ENCODE measurements at regions not wholly inside any gene's neighbourhood (a gene's known extent, or its start where the extent isn't known, plus 50 kb on each side); places are given as distances from the start of the nearest gene placed in this dataset.

GRCh38 chr3:189555558-189555881 lies 75.7 kb upstream of the TP63 start:
- Histone ChIP-seq H3K4me1 (ENCODE audit: control insufficient read depth, insufficient read depth, low read length) (no peaks in the 10 kb centered on the region), H3K27ac (ENCODE audit: extremely low read depth, low read depth, low read length) (no peak overlapping the region), H3K4me3 (ENCODE audit: low read depth, low read length) (no peak overlapping the region), H3K9me3 (ENCODE audit: control insufficient read depth, insufficient read depth, low read depth, low read length) (no peaks in the 10 kb centered on the region), H3K36me3 (ENCODE audit: control insufficient read depth in 2 of 2, insufficient read depth in 1 of 2, low read length in 2 of 2) (no peaks in the 10 kb centered on the region)
- TF ChIP-seq REST (tag by site-specific recombination; IDR thresholded peaks at IDR 0.05) (no peak), ZNF112 (tag by site-specific recombination; IDR thresholded peaks at IDR 0.05) (no peak), ZNF292 (tag by site-specific recombination; IDR thresholded peaks at IDR 0.05; ENCODE audit: borderline replicate concordance, low read depth) (no peak), ZNF623 (tag by site-specific recombination; IDR thresholded peaks at IDR 0.05) (no peak), SCRT1 (tag by site-specific recombination; IDR thresholded peaks at IDR 0.05; ENCODE audit: borderline replicate concordance) (no peak), ZBTB6 (tag by site-specific recombination; IDR thresholded peaks at IDR 0.05) (no peak), ZNF658 (tag by site-specific recombination; IDR thresholded peaks at IDR 0.05) (no peak), ZNF416 (tag by site-specific recombination; IDR thresholded peaks at IDR 0.05) (no peak), ZBTB7A (tag by site-specific recombination; IDR thresholded peaks at IDR 0.05; ENCODE audit: low read depth) (no peak), ZNF843 (tag by site-specific recombination; IDR thresholded peaks at IDR 0.05) (no peak), ZNF768 (tag by site-specific recombination; IDR thresholded peaks at IDR 0.05) (no peak)
- TF ChIP-seq, protein P1, sequence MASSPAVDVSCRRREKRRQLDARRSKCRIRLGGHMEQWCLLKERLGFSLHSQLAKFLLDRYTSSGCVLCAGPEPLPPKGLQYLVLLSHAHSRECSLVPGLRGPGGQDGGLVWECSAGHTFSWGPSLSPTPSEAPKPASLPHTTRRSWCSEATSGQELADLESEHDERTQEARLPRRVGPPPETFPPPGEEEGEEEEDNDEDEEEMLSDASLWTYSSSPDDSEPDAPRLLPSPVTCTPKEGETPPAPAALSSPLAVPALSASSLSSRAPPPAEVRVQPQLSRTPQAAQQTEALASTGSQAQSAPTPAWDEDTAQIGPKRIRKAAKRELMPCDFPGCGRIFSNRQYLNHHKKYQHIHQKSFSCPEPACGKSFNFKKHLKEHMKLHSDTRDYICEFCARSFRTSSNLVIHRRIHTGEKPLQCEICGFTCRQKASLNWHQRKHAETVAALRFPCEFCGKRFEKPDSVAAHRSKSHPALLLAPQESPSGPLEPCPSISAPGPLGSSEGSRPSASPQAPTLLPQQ (tag by site-specific recombination; IDR thresholded peaks at IDR 0.05): no peak
- TF ChIP-seq, protein P2, sequence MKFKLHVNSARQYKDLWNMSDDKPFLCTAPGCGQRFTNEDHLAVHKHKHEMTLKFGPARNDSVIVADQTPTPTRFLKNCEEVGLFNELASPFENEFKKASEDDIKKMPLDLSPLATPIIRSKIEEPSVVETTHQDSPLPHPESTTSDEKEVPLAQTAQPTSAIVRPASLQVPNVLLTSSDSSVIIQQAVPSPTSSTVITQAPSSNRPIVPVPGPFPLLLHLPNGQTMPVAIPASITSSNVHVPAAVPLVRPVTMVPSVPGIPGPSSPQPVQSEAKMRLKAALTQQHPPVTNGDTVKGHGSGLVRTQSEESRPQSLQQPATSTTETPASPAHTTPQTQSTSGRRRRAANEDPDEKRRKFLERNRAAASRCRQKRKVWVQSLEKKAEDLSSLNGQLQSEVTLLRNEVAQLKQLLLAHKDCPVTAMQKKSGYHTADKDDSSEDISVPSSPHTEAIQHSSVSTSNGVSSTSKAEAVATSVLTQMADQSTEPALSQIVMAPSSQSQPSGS (tag by site-specific recombination; IDR thresholded peaks at IDR 0.05; ENCODE audit: low read depth): no peak
- POLR2A ChIA-PET: interaction anchor here (0.7 kb wide), 1 partner anchor 384 kb away, joined by 3 read pairs; no protein-coding TSS in a partner anchor
- CTCF ChIA-PET: interaction anchor here (0.7 kb wide), 1 partner anchor 461 kb away, joined by 3 read pairs; no protein-coding TSS in a partner anchor

DNA sequence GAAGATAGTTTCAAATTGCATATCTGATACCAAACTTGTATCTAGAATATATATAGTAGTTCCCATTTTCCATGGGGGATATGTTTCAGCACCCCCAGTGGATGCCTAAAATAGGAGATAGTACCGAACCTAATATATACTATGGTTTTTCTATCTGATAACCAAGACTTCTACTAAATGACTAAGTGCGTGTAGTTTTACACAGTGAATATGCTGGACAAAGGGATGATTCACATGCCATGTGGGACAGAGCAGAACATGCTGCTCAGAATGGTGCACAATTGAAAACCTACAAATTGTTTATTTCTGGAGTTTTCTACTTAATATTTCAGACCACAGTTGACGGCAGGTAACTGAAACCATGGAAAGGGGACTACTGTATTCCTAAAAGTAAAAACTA lies 73.4 kb upstream of the TP63 start:
- H3K27ac ChIP-seq (ENCODE audit: extremely low read depth, low read depth, low read length): no peak overlapping the region
- no peaks in the 10 kb centered on the region for H3K9me3 ChIP-seq (ENCODE audit: control insufficient read depth, insufficient read depth, low read depth, low read length)
- CTCF ChIA-PET: interaction anchor here (0.7 to 0.9 kb wide), 2 partner anchors 66 to 224 kb away, joined by 3 read pairs; no protein-coding TSS in a partner anchor
- no peak for TF ChIP-seq ZBTB17 (tag by site-specific recombination; IDR thresholded peaks at IDR 0.05)
- no peaks in the 10 kb centered on the region for H3K36me3 ChIP-seq (ENCODE audit: control insufficient read depth in 2 of 2, insufficient read depth in 1 of 2, low read length in 2 of 2)
- no peaks in the 10 kb centered on the region for H3K4me1 ChIP-seq (ENCODE audit: control insufficient read depth, insufficient read depth, low read length)
- H3K4me3 ChIP-seq (ENCODE audit: low read depth, low read length): no peak overlapping the region
- POLR2A ChIA-PET: no interaction called here

GRCh38 chr3:189561256-189561655 lies 69.9 kb upstream of the TP63 start:
- no peaks in the 10 kb centered on the region for H3K9me3 ChIP-seq (ENCODE audit: control insufficient read depth, insufficient read depth, low read depth, low read length)
- no peaks in the 10 kb centered on the region for H3K36me3 ChIP-seq (ENCODE audit: control insufficient read depth in 2 of 2, insufficient read depth in 1 of 2, low read length in 2 of 2)
- H3K4me1 ChIP-seq (ENCODE audit: control insufficient read depth, insufficient read depth, low read length): no peaks in the 10 kb centered on the region
- ChIA-PET CTCF (no interaction called here), POLR2A (no interaction called here)
- H3K4me3 ChIP-seq (ENCODE audit: low read depth, low read length): no peak overlapping the region
- H3K27ac ChIP-seq (ENCODE audit: extremely low read depth, low read depth, low read length): no peak overlapping the region
- TF ChIP-seq SP7 (tag by site-specific recombination; IDR thresholded peaks at IDR 0.05) (no peak), ZNF560 (tag by site-specific recombination; IDR thresholded peaks at IDR 0.05; ENCODE audit: borderline replicate concordance) (no peak), ZNF37A (tag by site-specific recombination; IDR thresholded peaks at IDR 0.05) (no peak), ZNF140 (tag by site-specific recombination; IDR thresholded peaks at IDR 0.05) (no peak), ZNF529 (tag by site-specific recombination; IDR thresholded peaks at IDR 0.05; ENCODE audit: insufficient replicate concordance) (no peak)
- TF ChIP-seq, protein P3, sequence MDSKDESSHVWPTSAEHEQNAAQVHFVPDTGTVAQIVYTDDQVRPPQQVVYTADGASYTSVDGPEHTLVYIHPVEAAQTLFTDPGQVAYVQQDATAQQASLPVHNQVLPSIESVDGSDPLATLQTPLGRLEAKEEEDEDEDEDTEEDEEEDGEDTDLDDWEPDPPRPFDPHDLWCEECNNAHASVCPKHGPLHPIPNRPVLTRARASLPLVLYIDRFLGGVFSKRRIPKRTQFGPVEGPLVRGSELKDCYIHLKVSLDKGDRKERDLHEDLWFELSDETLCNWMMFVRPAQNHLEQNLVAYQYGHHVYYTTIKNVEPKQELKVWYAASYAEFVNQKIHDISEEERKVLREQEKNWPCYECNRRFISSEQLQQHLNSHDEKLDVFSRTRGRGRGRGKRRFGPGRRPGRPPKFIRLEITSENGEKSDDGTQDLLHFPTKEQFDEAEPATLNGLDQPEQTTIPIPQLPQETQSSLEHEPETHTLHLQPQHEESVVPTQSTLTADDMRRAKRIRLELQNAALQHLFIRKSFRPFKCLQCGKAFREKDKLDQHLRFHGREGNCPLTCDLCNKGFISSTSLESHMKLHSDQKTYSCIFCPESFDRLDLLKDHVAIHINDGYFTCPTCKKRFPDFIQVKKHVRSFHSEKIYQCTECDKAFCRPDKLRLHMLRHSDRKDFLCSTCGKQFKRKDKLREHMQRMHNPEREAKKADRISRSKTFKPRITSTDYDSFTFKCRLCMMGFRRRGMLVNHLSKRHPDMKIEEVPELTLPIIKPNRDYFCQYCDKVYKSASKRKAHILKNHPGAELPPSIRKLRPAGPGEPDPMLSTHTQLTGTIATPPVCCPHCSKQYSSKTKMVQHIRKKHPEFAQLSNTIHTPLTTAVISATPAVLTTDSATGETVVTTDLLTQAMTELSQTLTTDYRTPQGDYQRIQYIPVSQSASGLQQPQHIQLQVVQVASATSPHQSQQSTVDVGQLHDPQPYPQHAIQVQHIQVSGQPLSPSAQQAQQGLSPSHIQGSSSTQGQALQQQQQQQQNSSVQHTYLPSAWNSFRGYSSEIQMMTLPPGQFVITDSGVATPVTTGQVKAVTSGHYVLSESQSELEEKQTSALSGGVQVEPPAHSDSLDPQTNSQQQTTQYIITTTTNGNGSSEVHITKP (tag by site-specific recombination; IDR thresholded peaks at IDR 0.05): no peak

Data from HEK293 (cell line).